ENCODE measurements at regions not wholly inside any gene's neighbourhood (a gene's known extent, or its start where the extent isn't known, plus 50 kb on each side); places are given as distances from the start of the nearest gene placed in this dataset.

DNA sequence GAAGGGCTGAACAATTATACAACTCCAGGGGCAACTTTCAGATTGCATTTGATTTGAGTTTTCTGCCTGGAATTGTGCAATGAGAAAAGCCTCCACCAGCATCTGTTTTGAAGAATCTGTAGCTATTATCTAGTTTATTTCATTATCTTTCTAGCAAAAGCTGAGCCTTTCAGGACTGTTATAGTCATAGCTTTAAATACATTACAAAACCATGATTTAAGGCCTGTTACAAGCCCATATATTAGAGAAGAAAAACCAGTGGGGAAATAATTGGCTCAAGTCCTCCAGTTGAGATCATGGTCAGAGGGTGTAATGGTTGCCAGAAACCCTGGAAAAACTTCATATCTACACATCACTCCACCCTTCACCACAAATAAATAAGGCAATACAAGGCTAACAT is 676.2 kb downstream of the HDGFL1 start:
- no peaks in the 10 kb centered on the region for H3K4me1 ChIP-seq (ENCODE audit: control insufficient read depth in 1 of 2, insufficient read depth in 2 of 2, low read length in 2 of 2)
- H3K27me3 ChIP-seq (ENCODE audit: insufficient read depth, low read length), result no peaks in the 10 kb centered on the region
- H3K9me2 ChIP-seq (ENCODE audit: insufficient read depth), result no peaks in the 10 kb centered on the region
- H3K4me2 ChIP-seq (ENCODE audit: low read length), result no peak overlapping the region
- TF ChIP-seq EGR1 (IDR thresholded peaks at IDR 0.05; ENCODE audit: low read depth) (no peak), CEBPB (IDR thresholded peaks at IDR 0.05; ENCODE audit: low read depth) (no peak), SIN3A (IDR thresholded peaks at IDR 0.05; ENCODE audit: low read depth) (no peak), POLR2AphosphoS5 (IDR thresholded peaks at IDR 0.05; ENCODE audit: low read depth, low read length) (no peak), ELF1 (IDR thresholded peaks at IDR 0.05; ENCODE audit: borderline replicate concordance, low read depth) (no peak), CTCF (IDR thresholded peaks at IDR 0.05 in 2 of 3, conservative IDR thresholded peaks at IDR 0.05 in 1 of 3; ENCODE audit: borderline replicate concordance in 1 of 3, insufficient read depth in 1 of 3, low read depth in 2 of 3, low read length in 2 of 3) (no peak), ZFX (IDR thresholded peaks at IDR 0.05) (no peak), EZH2 (IDR thresholded peaks at IDR 0.05) (no peak), ZNF274 (IDR thresholded peaks at IDR 0.05; ENCODE audit: low read depth, low read length) (no peak), POLR2A (IDR thresholded peaks at IDR 0.05; ENCODE audit: borderline replicate concordance, extremely low read depth, insufficient read depth, insufficient read length) (no peak), EZH2phosphoT487 (IDR thresholded peaks at IDR 0.05; ENCODE audit: borderline replicate concordance) (no peak), REST (IDR thresholded peaks at IDR 0.05; ENCODE audit: low read depth) (no peak), SP1 (IDR thresholded peaks at IDR 0.05; ENCODE audit: low read depth) (no peak), FOSL1 (IDR thresholded peaks at IDR 0.05; ENCODE audit: low read depth) (no peak), CBX3 (IDR thresholded peaks at IDR 0.05; ENCODE audit: low read depth) (no peak), ATF3 (IDR thresholded peaks at IDR 0.05) (no peak)
- TF ChIP-seq, protein P1, sequence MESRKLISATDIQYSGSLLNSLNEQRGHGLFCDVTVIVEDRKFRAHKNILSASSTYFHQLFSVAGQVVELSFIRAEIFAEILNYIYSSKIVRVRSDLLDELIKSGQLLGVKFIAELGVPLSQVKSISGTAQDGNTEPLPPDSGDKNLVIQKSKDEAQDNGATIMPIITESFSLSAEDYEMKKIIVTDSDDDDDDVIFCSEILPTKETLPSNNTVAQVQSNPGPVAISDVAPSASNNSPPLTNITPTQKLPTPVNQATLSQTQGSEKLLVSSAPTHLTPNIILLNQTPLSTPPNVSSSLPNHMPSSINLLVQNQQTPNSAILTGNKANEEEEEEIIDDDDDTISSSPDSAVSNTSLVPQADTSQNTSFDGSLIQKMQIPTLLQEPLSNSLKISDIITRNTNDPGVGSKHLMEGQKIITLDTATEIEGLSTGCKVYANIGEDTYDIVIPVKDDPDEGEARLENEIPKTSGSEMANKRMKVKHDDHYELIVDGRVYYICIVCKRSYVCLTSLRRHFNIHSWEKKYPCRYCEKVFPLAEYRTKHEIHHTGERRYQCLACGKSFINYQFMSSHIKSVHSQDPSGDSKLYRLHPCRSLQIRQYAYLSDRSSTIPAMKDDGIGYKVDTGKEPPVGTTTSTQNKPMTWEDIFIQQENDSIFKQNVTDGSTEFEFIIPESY (IDR thresholded peaks at IDR 0.05; ENCODE audit: extremely low read depth, insufficient replicate concordance, low read length), result no peak
- ChIA-PET RAD21 (ENCODE audit: low non-redundant PET in 1 of 2, low total read pairs in 2 of 2, uncharacterized antibody in 2 of 2, unreplicated experiment in 2 of 2) (no interaction called here), CTCF (no interaction called here), POLR2A (no interaction called here)
- peaks cover 5 to 9% of the 10 kb centered on the region in 2 experiments; a peak in 1 of 4 replicates for H3K9me3 ChIP-seq (ENCODE audit: control insufficient read depth in 1 of 2, insufficient read depth in 1 of 2, low read depth in 1 of 2, low read length in 2 of 2)
- BruUV-seq (replicated peaks), result no TSS peak
- H2AFZ ChIP-seq (ENCODE audit: low read depth, low read length, poor library complexity, severe bottlenecking), result no peak overlapping the region
- H3K9ac ChIP-seq (ENCODE audit: low read length), result no peak overlapping the region
- no peaks in the 10 kb centered on the region for H4K20me1 ChIP-seq (ENCODE audit: insufficient read depth)
- no peaks in the 10 kb centered on the region for H3K79me2 ChIP-seq (ENCODE audit: insufficient read depth, low read length)
- ATAC-seq (no peak), DNase-seq (ENCODE audit: low read depth, low spot score) (no peak)
- intact Hi-C loops (cut with micrococcal nuclease), result no loop called here
- no peak overlapping the region for H3K27ac ChIP-seq (ENCODE audit: low read depth, low read length)
- no peaks in the 10 kb centered on the region for H3K36me3 ChIP-seq (ENCODE audit: control insufficient read depth in 1 of 2, insufficient read depth in 2 of 2, low read length in 2 of 2)
- H3K4me3 ChIP-seq (replicated peaks in 1 of 2; ENCODE audit: low read depth in 1 of 2, low read length in 2 of 2), result no peak overlapping the region
